B cell (primary cell): ENCODE measurements at regions not wholly inside any gene's neighbourhood (a gene's known extent, or its start where the extent isn't known, plus 50 kb on each side); places are given as distances from the start of the nearest gene placed in this dataset.

ENCODE experiments used
- ATAC-seq: fragments of 200-7000 bp; cut with Tn5 transposase; one replicate; pipeline ENCODE4 v1.10.0; 2021; ENCODE audit warnings: low read depth, mild to moderate bottlenecking, moderate number of reproducible peaks, moderate library complexity
- CTCF ChIA-PET: fragments of 350-600 bp; sonication (Branson Sonifier 250); formaldehyde crosslinking; loops from one replicate; lab custom pipeline; 2021; ENCODE audit warnings: antibody characterized with exemption, inconsistent platforms; lab: Charles Lee
- POLR2A ChIA-PET: fragments of 350-600 bp; sonication (Branson Sonifier 250); formaldehyde crosslinking; loops from one replicate; lab custom pipeline; 2021; ENCODE audit warnings: antibody characterized with exemption; lab: Charles Lee
- DNase-seq: peaks from one replicate; pipeline ENCODE4 v3.0.0; 2013
- H2AFZ ChIP-seq: 2 replicates; pipeline ENCODE4 v1.6.1; 2012; ENCODE audit warnings: mild to moderate bottlenecking, low read depth, low read length; ENCODE audit not compliant: insufficient read depth, poor library complexity, severe bottlenecking
- H3K27ac ChIP-seq, 2 donors: 1 replicate in 1 of 2; 2 replicates in 1 of 2; pipeline ENCODE4 v1.5.1; 2012 to 2013; ENCODE audit warnings: low read length in 2 of 2, mild to moderate bottlenecking in 2 of 2, moderate library complexity in 1 of 2
- H3K27me3 ChIP-seq, 4 experiments: fragments of 200-600 bp in 1 of 4; sonication (generic) in 1 of 4; replicated peaks in 1 of 4; 1 replicate in 2 of 4; 2 replicates in 2 of 4; pipeline versions ENCODE4 v1.6.1 to v1.7.0; 2013 to 2016; ENCODE audit warnings: low read length in 3 of 4, mild to moderate bottlenecking in 2 of 4, mixed read lengths in 1 of 4, moderate library complexity in 1 of 4; ENCODE audit not compliant: insufficient read depth in 4 of 4, control insufficient read depth in 3 of 4; ENCODE audit errors: control extremely low read depth in 1 of 4
- H3K36me3 ChIP-seq, 2 experiments: replicated peaks in 1 of 2; 1 replicate in 1 of 2; 2 replicates in 1 of 2; pipeline versions ENCODE4 v1.6.1 to v1.7.1; 2013; ENCODE audit warnings: low read length in 1 of 2; ENCODE audit not compliant: insufficient read depth in 2 of 2, control insufficient read depth in 1 of 2; ENCODE audit errors: control extremely low read depth in 1 of 2, extremely low read depth in 1 of 2
- H3K4me1 ChIP-seq, 2 donors: fragments of 200-600 bp in 1 of 2; sonication (generic) in 1 of 2; 1 replicate in 1 of 2; 2 replicates in 1 of 2; pipeline versions ENCODE4 v1.5.1 to v1.6.1; 2013 to 2017; ENCODE audit warnings: low read length in 2 of 2; ENCODE audit not compliant: control insufficient read depth in 2 of 2, insufficient read depth in 2 of 2
- H3K4me2 ChIP-seq: replicated peaks from 2 replicates; pipeline ENCODE3; 2012; ENCODE audit warnings: mild to moderate bottlenecking, low read depth, low read length; ENCODE audit not compliant: poor library complexity, severe bottlenecking
- H3K4me3 ChIP-seq, 5 experiments: fragments of 200-600 bp in 1 of 5; sonication (generic) in 1 of 5; 1 replicate in 3 of 5; 2 replicates in 2 of 5; pipeline versions ENCODE4 v1.5.1 to v1.7.0; 2011 to 2016; ENCODE audit warnings: low read length in 4 of 5, mild to moderate bottlenecking in 4 of 5, low read depth in 2 of 5, control low read depth in 1 of 5, moderate library complexity in 1 of 5; ENCODE audit not compliant: insufficient read depth in 1 of 5; ENCODE audit errors: control extremely low read depth in 1 of 5, extremely low read depth in 1 of 5
- H3K79me2 ChIP-seq: fragments of 200-600 bp; sonication (generic); one replicate; pipeline ENCODE4 v1.6.0; 2016; ENCODE audit warnings: low read length; ENCODE audit not compliant: control insufficient read depth, insufficient read depth
- H3K9ac ChIP-seq: fragments of 200-600 bp; sonication (generic); 2 replicates; pipeline ENCODE4 v1.6.1; 2017; ENCODE audit warnings: mild to moderate bottlenecking, low read length, moderate library complexity
- H3K9me3 ChIP-seq, 3 donors: one replicate each; pipeline versions ENCODE4 v1.6.1 to v1.7.1; 2013; ENCODE audit warnings: low read length in 2 of 3; ENCODE audit not compliant: control insufficient read depth in 2 of 3, insufficient read depth in 1 of 3; ENCODE audit errors: control extremely low read depth in 1 of 3
- H4K20me1 ChIP-seq: 2 replicates; pipeline ENCODE4 v1.6.0; 2012; ENCODE audit warnings: mild to moderate bottlenecking, low read length; ENCODE audit not compliant: insufficient read depth, control insufficient read depth, poor library complexity, severe bottlenecking
- H3K27ac Mint-ChIP-seq: one replicate; pipeline ENCODE4 v1.8.0; 2021; ENCODE audit warnings: mixed read lengths
- H3K27me3 Mint-ChIP-seq: one replicate; pipeline ENCODE4 v1.8.0; 2021; ENCODE audit warnings: mixed read lengths
- H3K4me1 Mint-ChIP-seq: one replicate; pipeline ENCODE4 v1.8.0; 2021; ENCODE audit warnings: mixed read lengths
- H3K4me3 Mint-ChIP-seq: one replicate; pipeline ENCODE4 v1.8.0; 2021; ENCODE audit warnings: mixed read lengths
- H3K9me3 Mint-ChIP-seq: one replicate; pipeline ENCODE4 v1.8.0; 2022; ENCODE audit warnings: mixed read lengths; ENCODE audit not compliant: insufficient read depth
- EZH2 ChIP-seq: IDR thresholded peaks from 2 replicates; pipeline ENCODE4 v1.6.1; 2012; ENCODE audit warnings: borderline replicate concordance, low read depth, mild to moderate bottlenecking, moderate library complexity, low read length; ENCODE audit not compliant: insufficient read depth, poor library complexity, severe bottlenecking
- WGBS: methylation state at CpG from one replicate; pipeline ENCODE4 v1.1.5; 2013; ENCODE audit warnings: missing lambda C conversion rate; ENCODE audit not compliant: insufficient coverage; 5-methylcytosine and 5-hydroxymethylcytosine counted together
- intact Hi-C: fragments of 100-400 bp; cut with micrococcal nuclease; formaldehyde crosslinking; loops from one replicate; pipeline ENCODE4 v1.10.0; 2022
- TF ChIP-seq, protein P1 (sequence below): fragments of 200-600 bp; IDR thresholded peaks from one replicate; pipeline ENCODE4 v1.8.0; 2022; ENCODE audit warnings: antibody characterized with exemption, mild to moderate bottlenecking

DNA sequence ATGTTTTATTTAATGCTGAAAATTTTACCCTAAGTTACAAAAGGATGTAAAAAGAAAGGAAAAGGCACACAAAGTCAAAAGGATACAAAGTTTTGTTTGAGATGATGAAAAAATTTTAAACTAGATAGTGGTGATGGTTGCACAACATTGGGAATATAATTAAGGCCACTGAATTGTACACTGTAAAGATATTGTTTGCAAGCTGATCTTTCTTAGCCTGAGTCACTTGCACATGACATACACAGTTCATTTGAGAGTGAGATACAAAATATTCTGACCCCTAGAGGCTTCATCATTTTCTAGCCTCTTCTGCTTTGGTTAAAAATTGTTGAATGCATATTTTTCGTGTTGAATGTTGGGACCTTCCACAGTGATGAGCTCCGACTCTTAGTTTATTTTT, 462.6 kb downstream of the HDGFL1 start:
- POLR2A ChIA-PET: no interaction called here

GRCh38 chr6:23034926-23035325, 465.6 kb downstream of the HDGFL1 start:
- no peak overlapping the region for H3K27ac ChIP-seq
- Mint-ChIP-seq H3K4me3 (no peak overlapping the region), H3K27me3 (no peaks in the 10 kb centered on the region), H3K27ac (no peak overlapping the region), H3K9me3 (peaks cover 2% of the 10 kb centered on the region), H3K4me1 (no peaks in the 10 kb centered on the region)
- H3K4me3 ChIP-seq: no peak overlapping the region
- DNase-seq: no peak
- H3K27me3 ChIP-seq: no peaks in the 10 kb centered on the region
- H3K9ac ChIP-seq: no peak overlapping the region
- no peaks in the 10 kb centered on the region for H4K20me1 ChIP-seq
- no peak for ATAC-seq
- intact Hi-C loops: no loop called here
- no peak overlapping the region for H2AFZ ChIP-seq
- H3K4me2 ChIP-seq: no peak overlapping the region
- H3K9me3 ChIP-seq: peaks cover 0 to 6% (median 0%) of the 10 kb centered on the region in 3 donors
- TF ChIP-seq, protein P1, sequence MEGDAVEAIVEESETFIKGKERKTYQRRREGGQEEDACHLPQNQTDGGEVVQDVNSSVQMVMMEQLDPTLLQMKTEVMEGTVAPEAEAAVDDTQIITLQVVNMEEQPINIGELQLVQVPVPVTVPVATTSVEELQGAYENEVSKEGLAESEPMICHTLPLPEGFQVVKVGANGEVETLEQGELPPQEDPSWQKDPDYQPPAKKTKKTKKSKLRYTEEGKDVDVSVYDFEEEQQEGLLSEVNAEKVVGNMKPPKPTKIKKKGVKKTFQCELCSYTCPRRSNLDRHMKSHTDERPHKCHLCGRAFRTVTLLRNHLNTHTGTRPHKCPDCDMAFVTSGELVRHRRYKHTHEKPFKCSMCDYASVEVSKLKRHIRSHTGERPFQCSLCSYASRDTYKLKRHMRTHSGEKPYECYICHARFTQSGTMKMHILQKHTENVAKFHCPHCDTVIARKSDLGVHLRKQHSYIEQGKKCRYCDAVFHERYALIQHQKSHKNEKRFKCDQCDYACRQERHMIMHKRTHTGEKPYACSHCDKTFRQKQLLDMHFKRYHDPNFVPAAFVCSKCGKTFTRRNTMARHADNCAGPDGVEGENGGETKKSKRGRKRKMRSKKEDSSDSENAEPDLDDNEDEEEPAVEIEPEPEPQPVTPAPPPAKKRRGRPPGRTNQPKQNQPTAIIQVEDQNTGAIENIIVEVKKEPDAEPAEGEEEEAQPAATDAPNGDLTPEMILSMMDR: no peak
- no peak for TF ChIP-seq EZH2
- no peaks in the 10 kb centered on the region for H3K36me3 ChIP-seq
- ChIA-PET POLR2A (no interaction called here), CTCF (interaction anchor here (0.5 kb wide), 1 partner anchor 734 kb away, joined by 4 read pairs; no protein-coding TSS in a partner anchor)
- H3K79me2 ChIP-seq: no peaks in the 10 kb centered on the region
- H3K4me1 ChIP-seq: no peaks in the 10 kb centered on the region
- no CpG with 5 or more reads among the region's 2 CpGs for WGBS

More for the DNA sequence above, 462.6 kb downstream of the HDGFL1 start:
- no peaks in the 10 kb centered on the region for H3K36me3 ChIP-seq
- no CpG with 5 or more reads among the region's 2 CpGs for WGBS
- H3K27me3 ChIP-seq: no peaks in the 10 kb centered on the region
- no peak overlapping the region for H3K9ac ChIP-seq
- no peak for TF ChIP-seq EZH2
- TF ChIP-seq, protein P1: no peak
- CTCF ChIA-PET: no interaction called here
- no peak overlapping the region for H2AFZ ChIP-seq
- Mint-ChIP-seq H3K9me3 (peaks cover 9% of the 10 kb centered on the region), H3K4me3 (no peak overlapping the region), H3K27me3 (no peaks in the 10 kb centered on the region), H3K27ac (no peak overlapping the region), H3K4me1 (no peaks in the 10 kb centered on the region)
- intact Hi-C loops: no loop called here
- no peak for DNase-seq
- no peaks in the 10 kb centered on the region for H3K4me1 ChIP-seq
- H3K27ac ChIP-seq: no peak overlapping the region
- H3K79me2 ChIP-seq: no peaks in the 10 kb centered on the region
- no peak overlapping the region for H3K4me2 ChIP-seq
- H3K4me3 ChIP-seq: no peak overlapping the region
- no peaks in the 10 kb centered on the region for H4K20me1 ChIP-seq
- no peak for ATAC-seq
- H3K9me3 ChIP-seq: peaks cover 0 to 6% (median 0%) of the 10 kb centered on the region in 3 donors
